ENCODE measurements at regions not wholly inside any gene's neighbourhood (a gene's known extent, or its start where the extent isn't known, plus 50 kb on each side); places are given as distances from the start of the nearest gene placed in this dataset.

GRCh38 chr14:97251491-97252155, 454.4 kb downstream of the VRK1 start:
- Histone ChIP-seq H2AFZ (ENCODE audit: low read depth, low read length) (no peak overlapping the region), H3K27me3 (ENCODE audit: control insufficient read depth in 2 of 2, insufficient read depth in 2 of 2, low read length in 2 of 2) (no peaks in the 10 kb centered on the region), H3K27ac (ENCODE audit: insufficient read depth, low read depth, low read length) (no peak overlapping the region), H4K20me1 (replicated peaks; ENCODE audit: control insufficient read depth, extremely low read depth, insufficient read depth, low read length) (no peaks in the 10 kb centered on the region), H3K9me1 (replicated peaks; ENCODE audit: control insufficient read depth, extremely low read depth, insufficient read depth, low read length) (no peaks in the 10 kb centered on the region), H3K36me3 (ENCODE audit: control insufficient read depth in 2 of 2, extremely low read depth in 1 of 2, insufficient read depth in 2 of 2, low read length in 2 of 2) (no peaks in the 10 kb centered on the region), H3K4me2 (ENCODE audit: insufficient read depth, low read length) (no peak overlapping the region), H3K4me1 (ENCODE audit: control insufficient read depth, extremely low read depth, insufficient read depth, low read length) (no peaks in the 10 kb centered on the region), H3K4me3 (replicated peaks in 1 of 3; ENCODE audit: insufficient read depth in 1 of 3, low read depth in 1 of 3, low read length in 3 of 3) (no peak overlapping the region), H3K9me3 (replicated peaks; ENCODE audit: control insufficient read depth, insufficient read depth, low read length) (no peaks in the 10 kb centered on the region), H3K9ac (replicated peaks; ENCODE audit: extremely low read depth, insufficient read depth, low read length) (no peak overlapping the region), H3K79me2 (ENCODE audit: control insufficient read depth, insufficient read depth, low read length) (no peaks in the 10 kb centered on the region)
- CTCF ChIA-PET: no interaction called here
- dilution Hi-C loops (cut with MboI; ENCODE audit: extremely low pct_ligation_motif_present, low sequenced_read_pairs) (no loop called here), intact Hi-C loops (cut with micrococcal nuclease) (no loop called here)
- no TSS peak for BruUV-seq (replicated peaks)
- TF ChIP-seq POLR2AphosphoS5 (IDR thresholded peaks at IDR 0.05; ENCODE audit: insufficient read depth, low read depth, low read length) (no peak), MAX (IDR thresholded peaks at IDR 0.05; ENCODE audit: insufficient read depth, insufficient read length) (no peak), MYC (IDR thresholded peaks at IDR 0.05; ENCODE audit: low read depth, low read length) (no peak), CTCF (IDR thresholded peaks at IDR 0.05; ENCODE audit: extremely low read depth in 1 of 2, insufficient read depth in 1 of 2, low read depth in 1 of 2, low read length in 2 of 2) (no peak), FOS (IDR thresholded peaks at IDR 0.05; ENCODE audit: borderline replicate concordance, insufficient read depth, low read length) (no peak), GATA2 (IDR thresholded peaks at IDR 0.05; ENCODE audit: insufficient read depth, insufficient read length, low read depth, low read length) (no peak), EZH2 (IDR thresholded peaks at IDR 0.05; ENCODE audit: borderline replicate concordance, low read depth, low read length, severe bottlenecking) (no peak), JUN (IDR thresholded peaks at IDR 0.05; ENCODE audit: borderline replicate concordance, insufficient read depth, insufficient read length, low read depth) (no peak), POLR2A (IDR thresholded peaks at IDR 0.05; ENCODE audit: low read depth, low read length) (no peak)
- DNase-seq (ENCODE audit: low read depth, low spot score): no peak
- FAIRE-seq: no peak
- POLR2A ChIA-PET: no interaction called here
